ENCODE measurements at regions not wholly inside any gene's neighbourhood (a gene's known extent, or its start where the extent isn't known, plus 50 kb on each side); places are given as distances from the start of the nearest gene placed in this dataset.

GRCh38 chr12:64931321-64931720 is 106.9 kb downstream of the TBC1D30 start:
- no peak for DNase-seq (ENCODE audit: low read depth)
- TF ChIP-seq CTCF (IDR thresholded peaks at IDR 0.05; ENCODE audit: insufficient read depth, low read length) = no peak
- no peak overlapping the region for H3K4me3 ChIP-seq (ENCODE audit: low read depth, low read length)

- DNase-seq (ENCODE audit: low read depth) = no peak
- no peak for TF ChIP-seq CTCF (IDR thresholded peaks at IDR 0.05; ENCODE audit: insufficient read depth, low read length)
- no peak overlapping the region for H3K4me3 ChIP-seq (ENCODE audit: low read depth, low read length)
Measured at GRCh38 chr12:64931981-64932380, 107.5 kb downstream of the TBC1D30 start.

DNA sequence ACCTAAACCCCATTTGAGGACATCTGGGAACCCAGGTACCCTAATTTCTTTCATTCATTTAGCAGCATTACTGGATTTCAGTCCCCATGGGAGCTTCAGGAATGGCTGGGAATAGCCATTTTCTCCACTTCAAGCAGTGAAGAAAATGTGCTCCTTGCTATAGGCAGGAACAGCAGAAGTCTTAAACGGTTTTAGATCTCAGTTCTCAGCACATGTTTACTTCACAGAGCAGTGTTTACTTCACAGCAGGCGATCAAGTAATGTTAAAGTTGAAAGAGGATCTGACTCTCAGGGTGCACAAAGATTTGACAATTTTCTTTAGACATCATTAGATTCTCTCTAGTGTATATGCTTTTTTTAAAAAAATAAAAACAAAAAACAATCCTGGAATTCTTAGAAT is 109.3 kb downstream of the TBC1D30 start:
- no peak overlapping the region for H3K4me3 ChIP-seq (ENCODE audit: low read depth, low read length)
- TF ChIP-seq CTCF (IDR thresholded peaks at IDR 0.05; ENCODE audit: insufficient read depth, low read length) = no peak
- no peak for DNase-seq (ENCODE audit: low read depth)

DNA sequence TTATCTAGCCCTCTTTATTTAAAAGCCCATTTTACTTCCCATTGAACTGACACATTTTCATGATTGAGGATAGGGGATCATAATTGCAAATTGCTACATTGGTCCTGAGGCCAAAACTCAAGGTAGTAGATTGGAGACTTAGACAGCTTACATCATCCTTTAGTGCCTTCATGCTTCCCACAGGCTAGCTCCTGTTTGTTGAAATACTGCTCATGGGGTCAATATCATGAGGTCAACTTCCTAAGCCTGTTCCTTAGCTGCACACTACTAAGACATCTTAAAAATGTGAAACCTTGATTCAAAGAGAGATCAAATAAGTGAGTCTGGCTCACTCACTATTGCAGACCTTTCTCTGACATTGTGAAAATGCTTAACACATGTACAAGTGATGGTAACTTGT is 113.0 kb downstream of the TBC1D30 start:
- no peak for TF ChIP-seq CTCF (IDR thresholded peaks at IDR 0.05; ENCODE audit: insufficient read depth, low read length)
- no peak for DNase-seq (ENCODE audit: low read depth)
- H3K4me3 ChIP-seq (ENCODE audit: low read depth, low read length) = no peak overlapping the region

- TF ChIP-seq CTCF (IDR thresholded peaks at IDR 0.05; ENCODE audit: insufficient read depth, low read length) = no peak
- H3K4me3 ChIP-seq (ENCODE audit: low read depth, low read length) = no peak overlapping the region
- DNase-seq (ENCODE audit: low read depth) = no peak
Measured at GRCh38 chr12:64938179-64938578, 113.7 kb downstream of the TBC1D30 start.

GRCh38 chr12:64943686-64944085 is 119.2 kb downstream of the TBC1D30 start:
- no peak for TF ChIP-seq CTCF (IDR thresholded peaks at IDR 0.05; ENCODE audit: insufficient read depth, low read length)
- peak; percentile 5 for DNase-seq (ENCODE audit: low read depth)
- H3K4me3 ChIP-seq (ENCODE audit: low read depth, low read length) = no peak overlapping the region

DNA sequence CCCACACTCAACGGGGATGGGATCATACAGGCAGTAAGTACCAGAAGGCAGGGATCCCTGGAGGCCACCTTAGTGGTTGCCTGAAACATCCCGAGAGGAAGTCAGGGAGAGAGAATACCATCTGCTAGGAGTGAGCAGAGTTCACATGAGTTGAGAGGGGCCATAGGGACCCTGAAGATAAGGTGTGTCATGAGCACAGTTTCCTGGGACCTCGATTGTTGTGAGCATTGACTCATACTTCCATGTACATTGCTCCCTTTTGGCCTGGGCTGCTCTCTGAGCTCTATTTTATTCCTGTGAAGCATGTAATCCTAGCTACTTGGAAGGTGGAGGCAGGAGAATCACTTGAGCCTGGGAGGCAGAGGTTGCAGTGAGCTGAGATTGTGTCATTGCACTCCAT is 120.5 kb downstream of the TBC1D30 start:
- no peak for TF ChIP-seq CTCF (IDR thresholded peaks at IDR 0.05; ENCODE audit: insufficient read depth, low read length)
- no peak for DNase-seq (ENCODE audit: low read depth)
- no peak overlapping the region for H3K4me3 ChIP-seq (ENCODE audit: low read depth, low read length)
